ENCODE measurements at regions not wholly inside any gene's neighbourhood (a gene's known extent, or its start where the extent isn't known, plus 50 kb on each side); places are given as distances from the start of the nearest gene placed in this dataset.

- DNase-seq: peak in 1 of 2 donors; percentile 54
- Histone ChIP-seq H3K9me3 (no peaks in the 10 kb centered on the region), H3K4me3 (no peak overlapping the region), H3K27me3 (peaks cover 0 to 43% of the 10 kb centered on the region in 2 donors), H3K36me3 (no peaks in the 10 kb centered on the region), H3K27ac (no peak overlapping the region), H3K4me1 (no peaks in the 10 kb centered on the region)
- TF ChIP-seq CTCF (IDR thresholded peaks at IDR 0.05): no peak
- intact Hi-C loops (cut with DNase I; ENCODE audit: low total_unique reads): no loop called here
Observed at GRCh38 chr1:4169991-4170390, 269.9 kb upstream of the C1orf174 start.

GRCh38 chr1:4170548-4171340 lies 270.7 kb upstream of the C1orf174 start:
- Histone ChIP-seq H3K4me3 (no peak overlapping the region), H3K4me1 (no peaks in the 10 kb centered on the region), H3K9me3 (no peaks in the 10 kb centered on the region), H3K27ac (no peak overlapping the region), H3K27me3 (peaks cover 0 to 35% of the 10 kb centered on the region in 2 donors), H3K36me3 (no peaks in the 10 kb centered on the region)
- TF ChIP-seq CTCF (IDR thresholded peaks at IDR 0.05): no peak
- DNase-seq: peak in 1 of 2 donors; percentile 27
- intact Hi-C loops (cut with DNase I; ENCODE audit: low total_unique reads): no loop called here

GRCh38 chr1:4171480-4172450 lies 271.7 kb upstream of the C1orf174 start:
- H3K4me1 ChIP-seq: no peaks in the 10 kb centered on the region
- H3K36me3 ChIP-seq: no peaks in the 10 kb centered on the region
- DNase-seq: peak in 1 of 2 donors; percentile 44
- H3K9me3 ChIP-seq: no peaks in the 10 kb centered on the region
- H3K4me3 ChIP-seq: no peak overlapping the region
- no peak overlapping the region for H3K27ac ChIP-seq
- no peak for TF ChIP-seq CTCF (IDR thresholded peaks at IDR 0.05)
- peaks cover 0 to 28% of the 10 kb centered on the region in 2 donors for H3K27me3 ChIP-seq
- intact Hi-C loops (cut with DNase I; ENCODE audit: low total_unique reads): no loop called here

- no peaks in the 10 kb centered on the region for H3K9me3 ChIP-seq
- no peak for TF ChIP-seq CTCF (IDR thresholded peaks at IDR 0.05)
- DNase-seq: peak in 1 of 2 donors; percentile 35
- H3K4me1 ChIP-seq: no peaks in the 10 kb centered on the region
- H3K27ac ChIP-seq: no peak overlapping the region
- intact Hi-C loops (cut with DNase I; ENCODE audit: low total_unique reads): no loop called here
- no peak overlapping the region for H3K4me3 ChIP-seq
- no peaks in the 10 kb centered on the region for H3K36me3 ChIP-seq
- H3K27me3 ChIP-seq: peaks cover 0 to 22% of the 10 kb centered on the region in 2 donors
Observed at GRCh38 chr1:4172644-4173599, 272.9 kb upstream of the C1orf174 start.

- Histone ChIP-seq H3K27ac (no peak overlapping the region), H3K36me3 (no peaks in the 10 kb centered on the region), H3K27me3 (peaks cover 0 to 24% of the 10 kb centered on the region in 2 donors), H3K4me1 (no peaks in the 10 kb centered on the region), H3K4me3 (no peak overlapping the region), H3K9me3 (no peaks in the 10 kb centered on the region)
- intact Hi-C loops (cut with DNase I; ENCODE audit: low total_unique reads): no loop called here
- peak in 1 of 2 donors; percentile 46 for DNase-seq
- no peak for TF ChIP-seq CTCF (IDR thresholded peaks at IDR 0.05)
Observed at GRCh38 chr1:4173731-4174130, 273.7 kb upstream of the C1orf174 start.

All from tibial artery (tissue), 4 donors.